OCI-LY3 (cell line): ENCODE measurements at regions not wholly inside any gene's neighbourhood (a gene's known extent, or its start where the extent isn't known, plus 50 kb on each side); places are given as distances from the start of the nearest gene placed in this dataset.

ENCODE experiments used
- EZH2phosphoT487 ChIP-seq: fragments of 200-600 bp; shearing (Covaris generic); IDR thresholded peaks from 2 replicates; pipeline ENCODE4 v1.6.1; 2018; ENCODE audit warnings: antibody characterized with exemption, mixed run types, low read depth
- TF ChIP-seq, protein P1 (sequence below): fragments of 200-600, 300-600 bp; sonication (generic); IDR thresholded peaks from 2 replicates; pipeline ENCODE4 v1.5.1; 2014; ENCODE audit warnings: antibody characterized with exemption, low read length, low read depth

DNA sequence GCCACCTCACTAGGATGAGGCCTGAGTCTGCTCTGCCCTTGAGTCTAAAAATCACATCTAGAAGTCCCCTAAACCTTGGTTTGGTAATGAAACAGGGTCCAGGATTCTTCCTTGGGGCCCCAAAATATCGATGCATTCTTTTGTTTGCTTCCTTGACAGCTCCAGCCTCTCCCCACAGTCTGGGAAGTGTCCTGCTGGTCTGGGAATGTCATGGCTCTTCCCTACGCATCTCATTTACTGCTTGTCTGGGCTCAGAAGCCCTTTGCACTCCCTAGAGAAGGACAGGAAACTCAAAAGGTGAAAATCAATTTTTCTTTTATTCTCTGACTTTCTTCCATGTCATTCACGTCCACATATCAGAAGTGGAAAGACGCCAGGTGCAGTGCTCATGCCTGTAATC is 115.8 kb downstream of the DRD1 start:
- TF ChIP-seq, protein P1, sequence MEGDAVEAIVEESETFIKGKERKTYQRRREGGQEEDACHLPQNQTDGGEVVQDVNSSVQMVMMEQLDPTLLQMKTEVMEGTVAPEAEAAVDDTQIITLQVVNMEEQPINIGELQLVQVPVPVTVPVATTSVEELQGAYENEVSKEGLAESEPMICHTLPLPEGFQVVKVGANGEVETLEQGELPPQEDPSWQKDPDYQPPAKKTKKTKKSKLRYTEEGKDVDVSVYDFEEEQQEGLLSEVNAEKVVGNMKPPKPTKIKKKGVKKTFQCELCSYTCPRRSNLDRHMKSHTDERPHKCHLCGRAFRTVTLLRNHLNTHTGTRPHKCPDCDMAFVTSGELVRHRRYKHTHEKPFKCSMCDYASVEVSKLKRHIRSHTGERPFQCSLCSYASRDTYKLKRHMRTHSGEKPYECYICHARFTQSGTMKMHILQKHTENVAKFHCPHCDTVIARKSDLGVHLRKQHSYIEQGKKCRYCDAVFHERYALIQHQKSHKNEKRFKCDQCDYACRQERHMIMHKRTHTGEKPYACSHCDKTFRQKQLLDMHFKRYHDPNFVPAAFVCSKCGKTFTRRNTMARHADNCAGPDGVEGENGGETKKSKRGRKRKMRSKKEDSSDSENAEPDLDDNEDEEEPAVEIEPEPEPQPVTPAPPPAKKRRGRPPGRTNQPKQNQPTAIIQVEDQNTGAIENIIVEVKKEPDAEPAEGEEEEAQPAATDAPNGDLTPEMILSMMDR: no peak
- TF ChIP-seq EZH2phosphoT487: no peak
